GM23338 (cell line): ENCODE measurements at regions not wholly inside any gene's neighbourhood (a gene's known extent, or its start where the extent isn't known, plus 50 kb on each side); places are given as distances from the start of the nearest gene placed in this dataset.

Experiments
- ATAC-seq: fragments of 200-7000 bp; cut with Tn5 transposase; 3 replicates; pipeline ENCODE4 v1.9.1; 2020
- DNase-seq: peaks from one replicate; pipeline ENCODE4 v3.0.0-alpha.2; 2015; ENCODE audit warnings: low spot score
- H2AFZ ChIP-seq: fragments of 200-600 bp; sonication (generic); 2 replicates; pipeline ENCODE4 v1.8.0; 2016; ENCODE audit warnings: antibody characterized with exemption, mild to moderate bottlenecking, moderate library complexity
- H3F3A ChIP-seq: fragments of 200-600 bp; sonication (generic); replicated peaks from 2 replicates; pipeline ENCODE4 v1.8.0; 2017; ENCODE audit warnings: antibody characterized with exemption, mixed run types, low read depth
- H3K27ac ChIP-seq: fragments of 200-600 bp; sonication (generic); 2 replicates; pipeline ENCODE4 v1.6.1; 2016; ENCODE audit warnings: low read depth
- H3K27me3 ChIP-seq: fragments of 200-600 bp; sonication (generic); 2 replicates; pipeline ENCODE4 v1.8.0; 2016; ENCODE audit warnings: mild to moderate bottlenecking, mixed run types, moderate library complexity; ENCODE audit not compliant: insufficient read depth
- H3K36me3 ChIP-seq: fragments of 200-600 bp; sonication (generic); 2 replicates; pipeline ENCODE4 v1.8.0; 2016; ENCODE audit warnings: mild to moderate bottlenecking; ENCODE audit not compliant: insufficient read depth
- H3K4me1 ChIP-seq: fragments of 200-600 bp; sonication (generic); 2 replicates; pipeline ENCODE4 v1.8.0; 2016; ENCODE audit warnings: mild to moderate bottlenecking, moderate library complexity; ENCODE audit not compliant: insufficient read depth
- H3K4me2 ChIP-seq: fragments of 200-600 bp; sonication (generic); 2 replicates; pipeline ENCODE4 v1.7.1; 2017; ENCODE audit warnings: mixed run types
- H3K4me3 ChIP-seq: fragments of 200-600 bp; sonication (generic); 2 replicates; pipeline ENCODE4 v1.6.1; 2016; ENCODE audit warnings: mixed run types
- H3K79me2 ChIP-seq: fragments of 200-600 bp; sonication (generic); replicated peaks from 2 replicates; pipeline ENCODE4 v1.8.0; 2017; ENCODE audit warnings: mild to moderate bottlenecking; ENCODE audit not compliant: insufficient read depth
- H3K9me2 ChIP-seq: fragments of 200-600 bp; sonication (generic); 2 replicates; pipeline ENCODE4 v1.8.0; 2017; ENCODE audit not compliant: insufficient read depth
- H4K20me1 ChIP-seq: fragments of 200-600 bp; sonication (generic); replicated peaks from 2 replicates; pipeline ENCODE4 v1.8.0; 2017; ENCODE audit warnings: mild to moderate bottlenecking; ENCODE audit not compliant: insufficient read depth
- H3K27ac Mint-ChIP-seq: 2 replicates; pipeline ENCODE4 v1.8.0; 2020; ENCODE audit warnings: inconsistent platforms, mild to moderate bottlenecking, moderate library complexity, mixed read lengths
- H3K27me3 Mint-ChIP-seq: 3 replicates; pipeline ENCODE4 v1.8.0; 2022; ENCODE audit warnings: low read depth, mild to moderate bottlenecking, moderate library complexity, mixed read lengths, inconsistent platforms; ENCODE audit not compliant: insufficient read depth, poor library complexity
- H3K36me3 Mint-ChIP-seq: 3 replicates; pipeline ENCODE4 v1.8.0; 2021; ENCODE audit warnings: low read depth, mild to moderate bottlenecking, inconsistent platforms, moderate library complexity, mixed read lengths
- H3K4me1 Mint-ChIP-seq: 3 replicates; pipeline ENCODE4 v1.8.0; 2020; ENCODE audit warnings: mild to moderate bottlenecking, inconsistent platforms, mixed read lengths
- H3K4me3 Mint-ChIP-seq: 3 replicates; pipeline ENCODE4 v1.8.0; 2021; ENCODE audit warnings: moderate library complexity, mild to moderate bottlenecking, inconsistent platforms, mixed read lengths
- H3K9me3 Mint-ChIP-seq: 3 replicates; pipeline ENCODE4 v1.8.0; 2020; ENCODE audit warnings: moderate library complexity, mild to moderate bottlenecking, inconsistent platforms, mixed read lengths
- CREB1 ChIP-seq: fragments of 250-450 bp; sonication (Bioruptor Pico); IDR thresholded peaks from 2 replicates; pipeline ENCODE4 v1.5.0; 2020; ENCODE audit warnings: low read depth, mild to moderate bottlenecking, moderate library complexity
- CTCF ChIP-seq, 2 experiments: fragments of 200-600 bp in 1 of 2; sonication (generic) in 1 of 2; conservative IDR thresholded peaks; 2 replicates each; pipeline versions ENCODE4 v1.5.1 to v1.6.1; 2016 to 2017; ENCODE audit warnings: antibody characterized with exemption in 2 of 2, low read depth in 2 of 2, mild to moderate bottlenecking in 2 of 2, moderate library complexity in 1 of 2
- ETS1 ChIP-seq: IDR thresholded peaks from 2 replicates; pipeline ENCODE4 v1.6.1; 2016; ENCODE audit warnings: antibody characterized with exemption
- EZH2 ChIP-seq: fragments of 200-600 bp; sonication (generic); IDR thresholded peaks from one replicate; pipeline ENCODE4 v1.8.0; 2017; ENCODE audit warnings: antibody characterized with exemption, mild to moderate bottlenecking, low read depth; ENCODE audit not compliant: unreplicated experiment
- EZH2phosphoT487 ChIP-seq: fragments of 200-600 bp; sonication (generic); IDR thresholded peaks from one replicate; pipeline ENCODE4 v1.8.1; 2018; ENCODE audit warnings: antibody characterized with exemption; ENCODE audit not compliant: unreplicated experiment
- JUNB ChIP-seq: IDR thresholded peaks from one replicate; pipeline ENCODE4 v1.6.1; 2016; ENCODE audit warnings: antibody characterized with exemption; ENCODE audit not compliant: unreplicated experiment
- NANOG ChIP-seq: IDR thresholded peaks from 2 replicates; pipeline ENCODE4 v1.6.1; 2016; ENCODE audit warnings: antibody characterized with exemption, borderline replicate concordance
- POLR2AphosphoS5 ChIP-seq: IDR thresholded peaks from 2 replicates; pipeline ENCODE4 v1.6.1; 2016; ENCODE audit warnings: antibody characterized with exemption, low read depth
- STAT1 ChIP-seq: IDR thresholded peaks from one replicate; pipeline ENCODE4 v1.6.1; 2016; ENCODE audit warnings: antibody characterized with exemption; ENCODE audit not compliant: unreplicated experiment
- ZNF114 ChIP-seq: fragments of 250-450 bp; sonication (Bioruptor Pico); IDR thresholded peaks from 2 replicates; pipeline ENCODE4 v1.5.0; 2020; ENCODE audit warnings: mild to moderate bottlenecking, moderate library complexity
- ZNF331 ChIP-seq: fragments of 250-450 bp; sonication (Bioruptor Pico); IDR thresholded peaks from 2 replicates; pipeline ENCODE4 v1.5.0; 2020; ENCODE audit warnings: low read depth, mild to moderate bottlenecking, moderate library complexity
- TF ChIP-seq, protein P1 (sequence below): IDR thresholded peaks from one replicate; pipeline ENCODE4 v1.6.1; 2018; ENCODE audit warnings: antibody characterized with exemption; ENCODE audit not compliant: unreplicated experiment
- TF ChIP-seq, protein P2 (sequence below): fragments of 250-450 bp; sonication (Bioruptor Pico); IDR thresholded peaks from 2 replicates; pipeline ENCODE4 v1.5.0; 2020; ENCODE audit warnings: mild to moderate bottlenecking, moderate library complexity

DNA sequence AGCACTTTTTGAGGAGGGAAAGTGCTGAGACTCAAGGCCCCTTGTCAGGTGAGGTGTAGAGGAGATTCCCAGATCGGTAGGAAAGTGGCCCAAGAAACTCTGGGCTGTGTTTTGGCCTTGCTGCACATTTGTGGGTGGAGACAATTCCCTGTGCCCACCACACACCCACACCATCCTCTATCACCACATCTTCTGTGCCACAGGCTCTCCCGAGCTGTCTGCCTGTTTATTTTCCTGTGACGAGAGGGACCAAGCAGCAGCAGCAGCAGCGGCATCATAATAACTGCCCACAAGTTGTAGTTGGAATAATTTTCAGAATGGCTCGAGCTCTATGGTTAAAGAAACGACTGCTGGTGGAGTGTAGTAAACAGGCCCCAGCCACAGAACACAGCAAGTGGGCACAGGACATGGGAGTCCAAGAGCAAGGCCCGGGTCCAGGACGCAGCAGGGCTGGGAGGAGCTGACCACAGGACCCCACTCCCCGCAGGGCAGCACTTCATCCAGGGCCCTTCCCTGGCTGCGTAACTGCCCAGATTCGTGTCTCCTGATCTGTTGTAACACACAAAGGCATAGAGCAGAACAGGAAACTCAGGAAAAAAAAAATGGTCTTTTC is 55.6 kb upstream of the BCL2L14 start:
- Histone ChIP-seq H3K9me2 (no peaks in the 10 kb centered on the region), H3F3A (peaks cover 1% of the 10 kb centered on the region; the same call in 1 of the 2 replicates), H3K4me3 (no peak overlapping the region), H2AFZ (no peak overlapping the region), H3K36me3 (no peaks in the 10 kb centered on the region), H3K4me1 (peaks cover 21% of the 10 kb centered on the region), H3K4me2 (no peak overlapping the region), H3K79me2 (no peaks in the 10 kb centered on the region), H4K20me1 (no peaks in the 10 kb centered on the region), H3K27me3 (no peaks in the 10 kb centered on the region), H3K27ac (no peak overlapping the region)
- H3K4me3 Mint-ChIP-seq, result no peak overlapping the region
- peaks cover 9% of the 10 kb centered on the region for H3K27me3 Mint-ChIP-seq
- peaks cover 33% of the 10 kb centered on the region for H3K4me1 Mint-ChIP-seq
- no peaks in the 10 kb centered on the region; the same call in 2 of the 3 replicates for H3K36me3 Mint-ChIP-seq
- DNase-seq (no peak), ATAC-seq (no peak)
- TF ChIP-seq NANOG (no peak), ETS1 (no peak), ZNF114 (CRISPR knock-in tag) (no peak), STAT1 (no peak), JUNB (no peak), POLR2AphosphoS5 (no peak), CTCF (conservative IDR thresholded peaks at IDR 0.05; ENCODE audit: low read depth in 2 of 2) (no peak), EZH2 (no peak), ZNF331 (CRISPR knock-in tag) (no peak), CREB1 (no peak), EZH2phosphoT487 (no peak)
- TF ChIP-seq, protein P1, sequence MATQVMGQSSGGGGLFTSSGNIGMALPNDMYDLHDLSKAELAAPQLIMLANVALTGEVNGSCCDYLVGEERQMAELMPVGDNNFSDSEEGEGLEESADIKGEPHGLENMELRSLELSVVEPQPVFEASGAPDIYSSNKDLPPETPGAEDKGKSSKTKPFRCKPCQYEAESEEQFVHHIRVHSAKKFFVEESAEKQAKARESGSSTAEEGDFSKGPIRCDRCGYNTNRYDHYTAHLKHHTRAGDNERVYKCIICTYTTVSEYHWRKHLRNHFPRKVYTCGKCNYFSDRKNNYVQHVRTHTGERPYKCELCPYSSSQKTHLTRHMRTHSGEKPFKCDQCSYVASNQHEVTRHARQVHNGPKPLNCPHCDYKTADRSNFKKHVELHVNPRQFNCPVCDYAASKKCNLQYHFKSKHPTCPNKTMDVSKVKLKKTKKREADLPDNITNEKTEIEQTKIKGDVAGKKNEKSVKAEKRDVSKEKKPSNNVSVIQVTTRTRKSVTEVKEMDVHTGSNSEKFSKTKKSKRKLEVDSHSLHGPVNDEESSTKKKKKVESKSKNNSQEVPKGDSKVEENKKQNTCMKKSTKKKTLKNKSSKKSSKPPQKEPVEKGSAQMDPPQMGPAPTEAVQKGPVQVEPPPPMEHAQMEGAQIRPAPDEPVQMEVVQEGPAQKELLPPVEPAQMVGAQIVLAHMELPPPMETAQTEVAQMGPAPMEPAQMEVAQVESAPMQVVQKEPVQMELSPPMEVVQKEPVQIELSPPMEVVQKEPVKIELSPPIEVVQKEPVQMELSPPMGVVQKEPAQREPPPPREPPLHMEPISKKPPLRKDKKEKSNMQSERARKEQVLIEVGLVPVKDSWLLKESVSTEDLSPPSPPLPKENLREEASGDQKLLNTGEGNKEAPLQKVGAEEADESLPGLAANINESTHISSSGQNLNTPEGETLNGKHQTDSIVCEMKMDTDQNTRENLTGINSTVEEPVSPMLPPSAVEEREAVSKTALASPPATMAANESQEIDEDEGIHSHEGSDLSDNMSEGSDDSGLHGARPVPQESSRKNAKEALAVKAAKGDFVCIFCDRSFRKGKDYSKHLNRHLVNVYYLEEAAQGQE, result no peak
- TF ChIP-seq, protein P2, sequence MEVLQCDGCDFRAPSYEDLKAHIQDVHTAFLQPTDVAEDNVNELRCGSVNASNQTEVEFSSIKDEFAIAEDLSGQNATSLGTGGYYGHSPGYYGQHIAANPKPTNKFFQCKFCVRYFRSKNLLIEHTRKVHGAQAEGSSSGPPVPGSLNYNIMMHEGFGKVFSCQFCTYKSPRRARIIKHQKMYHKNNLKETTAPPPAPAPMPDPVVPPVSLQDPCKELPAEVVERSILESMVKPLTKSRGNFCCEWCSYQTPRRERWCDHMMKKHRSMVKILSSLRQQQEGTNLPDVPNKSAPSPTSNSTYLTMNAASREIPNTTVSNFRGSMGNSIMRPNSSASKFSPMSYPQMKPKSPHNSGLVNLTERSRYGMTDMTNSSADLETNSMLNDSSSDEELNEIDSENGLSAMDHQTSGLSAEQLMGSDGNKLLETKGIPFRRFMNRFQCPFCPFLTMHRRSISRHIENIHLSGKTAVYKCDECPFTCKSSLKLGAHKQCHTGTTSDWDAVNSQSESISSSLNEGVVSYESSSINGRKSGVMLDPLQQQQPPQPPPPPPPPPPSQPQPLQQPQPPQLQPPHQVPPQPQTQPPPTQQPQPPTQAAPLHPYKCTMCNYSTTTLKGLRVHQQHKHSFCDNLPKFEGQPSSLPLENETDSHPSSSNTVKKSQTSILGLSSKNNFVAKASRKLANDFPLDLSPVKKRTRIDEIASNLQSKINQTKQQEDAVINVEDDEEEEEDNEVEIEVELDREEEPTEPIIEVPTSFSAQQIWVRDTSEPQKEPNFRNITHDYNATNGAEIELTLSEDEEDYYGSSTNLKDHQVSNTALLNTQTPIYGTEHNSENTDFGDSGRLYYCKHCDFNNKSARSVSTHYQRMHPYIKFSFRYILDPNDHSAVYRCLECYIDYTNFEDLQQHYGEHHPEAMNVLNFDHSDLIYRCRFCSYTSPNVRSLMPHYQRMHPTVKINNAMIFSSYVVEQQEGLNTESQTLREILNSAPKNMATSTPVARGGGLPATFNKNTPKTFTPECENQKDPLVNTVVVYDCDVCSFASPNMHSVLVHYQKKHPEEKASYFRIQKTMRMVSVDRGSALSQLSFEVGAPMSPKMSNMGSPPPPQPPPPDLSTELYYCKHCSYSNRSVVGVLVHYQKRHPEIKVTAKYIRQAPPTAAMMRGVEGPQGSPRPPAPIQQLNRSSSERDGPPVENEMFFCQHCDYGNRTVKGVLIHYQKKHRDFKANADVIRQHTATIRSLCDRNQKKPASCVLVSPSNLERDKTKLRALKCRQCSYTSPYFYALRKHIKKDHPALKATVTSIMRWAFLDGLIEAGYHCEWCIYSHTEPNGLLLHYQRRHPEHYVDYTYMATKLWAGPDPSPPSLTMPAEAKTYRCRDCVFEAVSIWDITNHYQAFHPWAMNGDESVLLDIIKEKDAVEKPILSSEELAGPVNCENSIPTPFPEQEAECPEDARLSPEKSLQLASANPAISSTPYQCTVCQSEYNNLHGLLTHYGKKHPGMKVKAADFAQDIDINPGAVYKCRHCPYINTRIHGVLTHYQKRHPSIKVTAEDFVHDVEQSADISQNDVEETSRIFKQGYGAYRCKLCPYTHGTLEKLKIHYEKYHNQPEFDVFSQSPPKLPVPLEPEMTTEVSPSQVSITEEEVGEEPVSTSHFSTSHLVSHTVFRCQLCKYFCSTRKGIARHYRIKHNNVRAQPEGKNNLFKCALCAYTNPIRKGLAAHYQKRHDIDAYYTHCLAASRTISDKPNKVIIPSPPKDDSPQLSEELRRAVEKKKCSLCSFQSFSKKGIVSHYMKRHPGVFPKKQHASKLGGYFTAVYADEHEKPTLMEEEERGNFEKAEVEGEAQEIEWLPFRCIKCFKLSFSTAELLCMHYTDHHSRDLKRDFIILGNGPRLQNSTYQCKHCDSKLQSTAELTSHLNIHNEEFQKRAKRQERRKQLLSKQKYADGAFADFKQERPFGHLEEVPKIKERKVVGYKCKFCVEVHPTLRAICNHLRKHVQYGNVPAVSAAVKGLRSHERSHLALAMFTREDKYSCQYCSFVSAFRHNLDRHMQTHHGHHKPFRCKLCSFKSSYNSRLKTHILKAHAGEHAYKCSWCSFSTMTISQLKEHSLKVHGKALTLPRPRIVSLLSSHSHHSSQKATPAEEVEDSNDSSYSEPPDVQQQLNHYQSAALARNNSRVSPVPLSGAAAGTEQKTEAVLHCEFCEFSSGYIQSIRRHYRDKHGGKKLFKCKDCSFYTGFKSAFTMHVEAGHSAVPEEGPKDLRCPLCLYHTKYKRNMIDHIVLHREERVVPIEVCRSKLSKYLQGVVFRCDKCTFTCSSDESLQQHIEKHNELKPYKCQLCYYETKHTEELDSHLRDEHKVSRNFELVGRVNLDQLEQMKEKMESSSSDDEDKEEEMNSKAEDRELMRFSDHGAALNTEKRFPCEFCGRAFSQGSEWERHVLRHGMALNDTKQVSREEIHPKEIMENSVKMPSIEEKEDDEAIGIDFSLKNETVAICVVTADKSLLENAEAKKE (CRISPR knock-in tag), result no peak
- no peaks in the 10 kb centered on the region; the same call in 2 of the 3 replicates for H3K9me3 Mint-ChIP-seq
- no peak overlapping the region for H3K27ac Mint-ChIP-seq
